BE2C (cell line): ENCODE measurements at regions not wholly inside any gene's neighbourhood (a gene's known extent, or its start where the extent isn't known, plus 50 kb on each side); places are given as distances from the start of the nearest gene placed in this dataset.

ENCODE experiments used
- DNase-seq: peaks from one replicate; pipeline ENCODE4 v3.0.0-alpha.2; 2020
- H3K27me3 ChIP-seq: fragments of 250-450 bp; sonication (Bioruptor Pico); 2 replicates; pipeline ENCODE4 v1.5.1; 2020; ENCODE audit warnings: mild to moderate bottlenecking
- H3K36me3 ChIP-seq: fragments of 250-450 bp; sonication (Bioruptor Pico); 2 replicates; pipeline ENCODE4 v1.5.1; 2020; ENCODE audit warnings: mild to moderate bottlenecking
- H3K4me1 ChIP-seq: fragments of 250-450 bp; sonication (Bioruptor Pico); 2 replicates; pipeline ENCODE4 v1.5.1; 2020
- H3K4me3 ChIP-seq: 2 replicates; pipeline ENCODE4 v1.5.1; 2011; ENCODE audit warnings: low read depth, low read length
- H3K9me3 ChIP-seq: fragments of 250-450 bp; sonication (Bioruptor Pico); 2 replicates; pipeline ENCODE4 v1.5.1; 2020
- CTCF ChIP-seq: IDR thresholded peaks from 2 replicates; pipeline ENCODE4 v1.5.1; 2012; ENCODE audit warnings: mild to moderate bottlenecking, low read depth, low read length

- Histone ChIP-seq H3K27me3 (no peaks in the 10 kb centered on the region; the same call in 1 of the 2 replicates), H3K4me1 (0 out of 2 replicates have a peak, but pooled peaks cover 5% of the 10 kb centered on the region), H3K4me3 (no peak overlapping the region), H3K9me3 (no peaks in the 10 kb centered on the region), H3K36me3 (no peaks in the 10 kb centered on the region)
- DNase-seq = peak; percentile 30
- no peak for TF ChIP-seq CTCF
Measured at GRCh38 chr15:92538115-92538514, 117.5 kb downstream of the FAM174B start.

- Histone ChIP-seq H3K27me3 (peaks cover 16% of the 10 kb centered on the region), H3K36me3 (no peaks in the 10 kb centered on the region), H3K4me1 (0 out of 2 replicates have a peak, but pooled peaks cover 4% of the 10 kb centered on the region), H3K4me3 (no peak overlapping the region), H3K9me3 (no peaks in the 10 kb centered on the region)
- DNase-seq = no peak
- TF ChIP-seq CTCF = no peak
Measured at GRCh38 chr15:92533298-92533697, 122.3 kb downstream of the FAM174B start.

GRCh38 chr15:92531406-92531805 is 124.2 kb downstream of the FAM174B start:
- Histone ChIP-seq H3K36me3 (no peaks in the 10 kb centered on the region), H3K9me3 (no peaks in the 10 kb centered on the region), H3K4me3 (no peak overlapping the region), H3K4me1 (no peaks in the 10 kb centered on the region), H3K27me3 (peaks cover 16% of the 10 kb centered on the region)
- TF ChIP-seq CTCF = no peak
- no peak for DNase-seq

- no peaks in the 10 kb centered on the region for H3K9me3 ChIP-seq
- no peak overlapping the region for H3K4me3 ChIP-seq
- peaks cover 16% of the 10 kb centered on the region for H3K27me3 ChIP-seq
- DNase-seq = no peak
- TF ChIP-seq CTCF = no peak
- no peaks in the 10 kb centered on the region for H3K36me3 ChIP-seq
- no peaks in the 10 kb centered on the region for H3K4me1 ChIP-seq
Measured at GRCh38 chr15:92528736-92529135, 126.8 kb downstream of the FAM174B start.

- H3K9me3 ChIP-seq = no peaks in the 10 kb centered on the region
- no peak for TF ChIP-seq CTCF
- no peak overlapping the region for H3K4me3 ChIP-seq
- H3K36me3 ChIP-seq = no peaks in the 10 kb centered on the region
- DNase-seq = no peak
- peaks cover 13% of the 10 kb centered on the region for H3K27me3 ChIP-seq
- peaks cover 4% of the 10 kb centered on the region; the same call in 1 of the 2 replicates for H3K4me1 ChIP-seq
Measured at GRCh38 chr15:92527197-92527596, 128.4 kb downstream of the FAM174B start.

GRCh38 chr15:92525758-92526245 is 129.8 kb downstream of the FAM174B start:
- no peaks in the 10 kb centered on the region for H3K27me3 ChIP-seq
- no peaks in the 10 kb centered on the region for H3K36me3 ChIP-seq

More at GRCh38 chr15:92525758-92526245, 129.8 kb downstream of the FAM174B start:
- no peak for DNase-seq
- peaks cover 6% of the 10 kb centered on the region; the same call in 1 of the 2 replicates for H3K4me1 ChIP-seq
- H3K4me3 ChIP-seq = no peak overlapping the region
- TF ChIP-seq CTCF = no peak
- H3K9me3 ChIP-seq = no peaks in the 10 kb centered on the region
